RPMI8226 (cell line): ENCODE measurements at regions not wholly inside any gene's neighbourhood (a gene's known extent, or its start where the extent isn't known, plus 50 kb on each side); places are given as distances from the start of the nearest gene placed in this dataset.
"Not testable (repeated sequence)": the region's sequence is repeated elsewhere in the genome, so short reads cannot be mapped to it uniquely, and the experiment has no call there.

Experiments used
- DNase-seq: peaks from one replicate; pipeline ENCODE4 v3.0.0-alpha.2; 2015

GRCh38 chr10:29879862-29880261 is 179.5 kb downstream of the JCAD start:
- DNase-seq, result no peak

- DNase-seq, result peak; percentile 40
These were observed 180.9 kb downstream of the JCAD start for GRCh38 chr10:29878492-29878891.

GRCh38 chr10:29877793-29878491 is 181.4 kb downstream of the JCAD start:
- DNase-seq, result no peak

- DNase-seq, result no peak
These were observed 183.3 kb downstream of the JCAD start for GRCh38 chr10:29876008-29876555.

DNA sequence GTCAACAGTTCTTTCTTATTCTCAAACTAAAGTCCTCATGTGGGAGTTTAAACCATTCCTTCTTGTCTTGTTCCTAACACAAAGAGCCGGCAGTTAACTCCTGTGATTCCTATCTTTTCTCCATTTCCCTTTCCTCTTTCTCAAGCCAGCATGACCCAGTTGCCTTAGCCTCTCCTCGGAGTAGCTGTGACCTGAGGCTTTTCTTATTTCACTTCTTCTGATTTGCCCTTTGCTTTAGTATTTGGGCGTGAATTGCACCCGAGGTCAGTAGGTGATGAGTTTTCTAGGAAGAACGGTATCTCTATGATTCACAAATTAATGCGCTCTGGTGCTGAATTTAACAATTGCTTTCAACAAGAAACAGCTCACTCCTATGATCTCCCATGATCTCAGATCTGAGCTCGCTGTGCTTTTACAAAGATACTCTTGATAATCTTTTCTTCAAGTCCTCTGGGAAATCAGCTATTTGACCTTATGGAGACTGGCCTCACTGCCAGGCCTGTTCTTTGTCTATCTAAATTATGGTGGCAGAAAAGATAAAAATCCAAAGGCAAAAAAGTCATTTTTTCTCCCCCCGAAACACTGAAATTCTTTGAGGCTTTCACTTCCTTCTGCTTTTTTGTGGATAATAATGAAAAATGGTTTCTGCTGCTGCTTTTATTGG is 184.6 kb downstream of the JCAD start:
- no peak for DNase-seq

- no peak for DNase-seq
These were observed 185.4 kb downstream of the JCAD start for GRCh38 chr10:29873941-29874484.

GRCh38 chr10:29870522-29871044 is 188.8 kb downstream of the JCAD start:
- DNase-seq, result no peak

- DNase-seq, result no peak
These were observed 189.8 kb downstream of the JCAD start for GRCh38 chr10:29869593-29869992.

- no peak for DNase-seq
These were observed 193.0 kb downstream of the JCAD start for GRCh38 chr10:29866356-29866755.

- DNase-seq, result no peak
These were observed 193.6 kb downstream of the JCAD start for GRCh38 chr10:29865700-29866355.

DNA sequence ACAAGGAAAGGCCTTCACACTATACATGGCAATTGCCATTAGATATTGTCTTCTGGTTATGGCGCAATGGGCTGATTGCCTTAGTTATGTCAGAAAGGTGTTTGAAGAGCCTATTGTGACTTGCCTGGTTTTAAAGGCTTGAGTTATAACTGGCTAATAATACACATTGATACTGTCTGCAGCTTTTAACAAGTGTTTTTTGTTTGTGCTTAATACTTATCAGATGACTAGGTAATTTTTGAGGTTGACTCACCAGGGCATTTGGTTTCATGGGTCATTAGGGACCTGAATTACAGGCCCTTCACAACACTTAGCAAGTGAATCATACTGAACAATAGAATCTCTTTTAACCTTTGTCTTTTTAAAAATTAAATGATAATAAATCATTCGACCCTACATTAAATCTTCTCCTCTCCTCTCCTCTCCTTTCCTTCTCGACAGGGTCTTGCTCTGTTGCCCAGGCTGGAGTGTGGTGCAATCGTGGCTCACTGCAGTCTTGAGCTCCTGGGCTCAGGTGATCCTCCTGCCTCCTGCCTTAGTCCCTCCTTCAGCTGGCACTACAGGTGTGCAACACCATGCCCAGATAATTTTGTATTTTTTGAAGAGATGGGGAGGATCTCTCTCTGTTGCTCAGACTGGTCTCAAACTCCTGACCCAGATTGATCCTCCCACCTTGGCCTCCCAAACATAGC is 196.3 kb downstream of the JCAD start:
- DNase-seq, result no peak

GRCh38 chr10:29861811-29862505 is 197.4 kb downstream of the JCAD start:
- DNase-seq, result no peak

- not testable (repeated sequence) for DNase-seq
These were observed 198.2 kb downstream of the JCAD start for GRCh38 chr10:29861231-29861630.

DNA sequence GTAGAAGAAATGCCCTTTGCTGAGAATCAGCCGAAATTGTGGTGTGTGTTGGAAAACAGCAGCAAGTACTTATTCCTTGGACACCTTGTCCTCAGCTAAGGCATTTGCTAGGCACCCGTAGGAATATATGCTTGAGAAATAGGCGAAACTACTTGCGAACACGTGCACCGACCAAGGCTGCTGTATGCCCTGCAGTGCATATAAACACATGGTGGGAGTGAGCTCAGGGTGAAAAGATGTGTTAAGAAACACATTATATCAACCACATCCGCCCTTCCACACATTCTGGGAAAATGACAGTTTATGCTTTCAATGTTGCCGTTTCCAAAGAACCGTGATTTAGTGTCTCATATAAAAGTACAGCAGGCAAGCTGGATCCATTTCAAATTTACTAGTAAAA is 199.2 kb downstream of the JCAD start:
- DNase-seq, result no peak

GRCh38 chr10:29859521-29860130 is 199.8 kb downstream of the JCAD start:
- no peak for DNase-seq

- DNase-seq, result no peak
These were observed 200.6 kb downstream of the JCAD start for GRCh38 chr10:29858702-29859267.

- peak; percentile 10 for DNase-seq
These were observed 201.3 kb downstream of the JCAD start for GRCh38 chr10:29857843-29858701.

DNA sequence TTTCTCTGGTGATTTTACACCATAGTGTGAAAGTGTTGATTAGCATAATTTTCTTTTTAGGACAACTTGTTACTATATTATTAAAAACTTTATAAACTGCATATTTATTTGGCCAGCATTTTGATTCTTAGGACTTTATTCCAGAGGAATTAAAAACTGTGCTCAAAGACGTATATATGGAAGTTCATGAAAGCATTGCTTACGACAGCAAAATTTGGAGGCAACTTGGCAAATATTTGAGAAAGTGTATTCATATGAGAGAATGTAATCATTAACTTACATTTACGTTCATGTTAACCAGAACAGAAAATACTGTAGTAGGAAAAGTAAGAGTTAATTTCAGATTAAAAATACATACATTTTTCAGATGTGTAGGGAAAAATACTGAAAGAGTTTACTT is 203.1 kb downstream of the JCAD start:
- DNase-seq, result no peak

- DNase-seq, result no peak
These were observed 205.5 kb downstream of the JCAD start for GRCh38 chr10:29853913-29854312.

GRCh38 chr10:29851241-29851640 is 208.1 kb downstream of the JCAD start:
- DNase-seq, result no peak
